HG02571 (cell line): ENCODE measurements at regions not wholly inside any gene's neighbourhood (a gene's known extent, or its start where the extent isn't known, plus 50 kb on each side); places are given as distances from the start of the nearest gene placed in this dataset.
"Not testable (repeated sequence)": the region's sequence is repeated elsewhere in the genome, so short reads cannot be mapped to it uniquely, and the experiment has no call there.

Experiments
- ATAC-seq: cut with Tn5 transposase; IDR thresholded peaks from one replicate; pipeline ENCODE4 v1.9.1; 2021; ENCODE audit warnings: mild to moderate bottlenecking, moderate library complexity; ENCODE audit not compliant: unreplicated experiment

- ATAC-seq = no peak
These were observed 135.7 kb upstream of the COX7C start for GRCh38 chr5:86482008-86482407.

- ATAC-seq = no peak
These were observed 124.0 kb upstream of the COX7C start for GRCh38 chr5:86493777-86494176.

- ATAC-seq = no peak
These were observed 116.8 kb upstream of the COX7C start for GRCh38 chr5:86500947-86501346.

GRCh38 chr5:86507574-86507973 lies 110.2 kb upstream of the COX7C start:
- ATAC-seq = no peak

- ATAC-seq = not testable (repeated sequence)
These were observed 107.3 kb upstream of the COX7C start for GRCh38 chr5:86510330-86510915.

GRCh38 chr5:86523718-86524117 lies 94.0 kb upstream of the COX7C start:
- ATAC-seq = no peak

GRCh38 chr5:86525622-86526021 lies 92.1 kb upstream of the COX7C start:
- no peak for ATAC-seq

- no peak for ATAC-seq
These were observed 90.9 kb upstream of the COX7C start for GRCh38 chr5:86526811-86527348.

GRCh38 chr5:86532429-86532828 lies 85.3 kb upstream of the COX7C start:
- no peak for ATAC-seq

- no peak for ATAC-seq
These were observed 81.3 kb upstream of the COX7C start for GRCh38 chr5:86536396-86536795.

- peak; percentile 71 for ATAC-seq
These were observed 75.2 kb upstream of the COX7C start for GRCh38 chr5:86542532-86542931.

GRCh38 chr5:86546044-86546443 lies 71.7 kb upstream of the COX7C start:
- ATAC-seq = no peak

- ATAC-seq = no peak
These were observed 71.2 kb upstream of the COX7C start for GRCh38 chr5:86546582-86546981.

- ATAC-seq = no peak
These were observed 63.1 kb upstream of the COX7C start for GRCh38 chr5:86554638-86555037.

GRCh38 chr5:86557920-86558319 lies 59.8 kb upstream of the COX7C start:
- ATAC-seq = no peak

- peak; percentile 61 for ATAC-seq
These were observed 52.4 kb upstream of the COX7C start for GRCh38 chr5:86565197-86565789.

GRCh38 chr5:86566030-86566429 lies 51.7 kb upstream of the COX7C start:
- ATAC-seq = not testable (repeated sequence)
